Central memory CD4-positive, alpha-beta T cell (primary cell): ENCODE measurements at regions not wholly inside any gene's neighbourhood (a gene's known extent, or its start where the extent isn't known, plus 50 kb on each side); places are given as distances from the start of the nearest gene placed in this dataset.

Experiments
- DNase-seq: peaks from one replicate; pipeline ENCODE4 v3.0.0; 2022

DNA sequence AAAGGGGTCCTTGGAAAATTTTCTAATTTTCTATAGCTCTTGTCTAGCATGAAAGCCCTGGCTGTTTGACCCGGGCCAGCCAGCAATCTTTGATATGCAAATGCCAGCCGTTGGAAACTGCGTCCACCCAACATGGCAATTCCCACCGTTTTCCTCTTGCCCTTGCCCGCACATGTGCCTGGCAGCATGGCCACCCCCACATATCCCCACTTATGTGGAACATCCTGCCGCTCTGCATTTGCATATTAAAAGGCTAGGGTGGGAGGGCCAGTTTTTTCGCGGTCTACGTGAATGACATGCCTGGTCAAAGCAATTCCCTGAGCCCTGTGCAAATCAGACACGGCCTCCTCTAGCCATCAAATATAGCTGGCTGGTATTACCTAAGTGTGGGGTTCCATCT, 110.3 kb upstream of the TDRD3 start:
- DNase-seq = no peak

GRCh38 chr13:60288569-60288968, 108.5 kb upstream of the TDRD3 start:
- DNase-seq = no peak

DNA sequence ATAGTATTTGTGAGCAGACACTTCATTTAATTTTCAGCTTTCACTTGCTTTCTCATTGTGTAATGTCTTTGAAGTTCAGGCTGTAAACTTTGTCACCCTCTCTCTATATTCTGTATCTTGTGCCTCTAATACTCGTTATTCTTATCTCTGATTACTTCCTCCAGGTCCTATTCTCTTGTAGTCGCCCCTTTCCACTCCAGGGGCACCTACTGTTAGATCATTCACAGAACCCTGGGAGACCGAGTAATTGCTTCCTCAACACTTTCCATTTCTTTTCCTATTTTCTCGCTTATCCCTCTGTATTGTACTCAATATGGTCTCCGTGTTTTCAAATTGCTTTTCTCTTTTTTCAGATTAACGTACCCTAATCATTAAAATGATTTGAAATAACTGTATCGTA, 93.9 kb upstream of the TDRD3 start:
- no peak for DNase-seq

DNA sequence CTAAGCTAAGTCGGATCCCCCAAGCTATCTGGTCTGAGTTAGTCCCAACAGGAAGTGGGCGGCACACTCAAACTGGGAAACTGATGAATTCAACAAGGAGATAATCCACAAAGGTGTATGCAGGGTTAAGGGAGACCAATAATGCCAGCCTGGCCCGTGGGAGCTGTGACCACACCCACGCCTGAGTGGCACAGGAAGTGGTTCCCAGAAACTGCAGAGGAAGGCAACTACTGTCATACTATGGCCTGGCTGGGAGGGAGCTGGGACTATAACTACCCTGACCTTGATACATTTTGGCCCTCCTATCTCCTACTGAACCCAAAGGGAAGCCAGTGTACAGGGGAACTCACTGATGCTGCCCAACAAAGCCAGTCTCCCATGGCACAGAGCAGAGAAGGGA, 85.5 kb upstream of the TDRD3 start:
- DNase-seq = no peak

DNA sequence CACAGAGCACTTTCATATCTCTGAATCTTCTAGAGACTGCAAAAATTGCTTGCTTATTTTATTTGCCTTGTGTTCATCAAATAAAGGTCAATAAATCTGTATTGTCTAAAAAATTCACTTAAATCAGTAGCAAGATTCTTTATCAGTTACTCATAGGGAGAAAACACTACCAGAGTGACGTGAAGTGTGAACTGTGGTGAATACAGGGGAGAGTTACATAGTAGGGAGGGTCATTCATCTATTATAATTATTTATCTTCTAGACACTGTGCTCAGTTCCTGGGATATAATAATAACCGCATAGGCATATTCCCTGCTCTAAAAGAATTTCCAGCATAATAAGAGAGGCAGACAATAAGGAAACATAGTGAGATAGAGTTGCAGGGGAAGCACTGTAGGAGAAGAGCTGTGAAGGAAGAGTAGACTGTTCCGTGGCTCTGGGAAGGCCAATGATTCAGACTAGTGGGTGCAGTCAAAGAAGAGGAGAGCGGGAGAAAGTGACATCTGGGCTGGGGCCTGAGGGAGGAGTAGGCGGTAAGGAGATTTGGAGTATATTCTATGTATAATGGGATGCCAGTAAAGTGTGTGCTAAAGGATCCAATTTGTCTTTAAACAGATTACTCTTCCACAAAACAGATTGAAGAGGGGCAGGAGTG, 84.0 kb upstream of the TDRD3 start:
- no peak for DNase-seq

DNA sequence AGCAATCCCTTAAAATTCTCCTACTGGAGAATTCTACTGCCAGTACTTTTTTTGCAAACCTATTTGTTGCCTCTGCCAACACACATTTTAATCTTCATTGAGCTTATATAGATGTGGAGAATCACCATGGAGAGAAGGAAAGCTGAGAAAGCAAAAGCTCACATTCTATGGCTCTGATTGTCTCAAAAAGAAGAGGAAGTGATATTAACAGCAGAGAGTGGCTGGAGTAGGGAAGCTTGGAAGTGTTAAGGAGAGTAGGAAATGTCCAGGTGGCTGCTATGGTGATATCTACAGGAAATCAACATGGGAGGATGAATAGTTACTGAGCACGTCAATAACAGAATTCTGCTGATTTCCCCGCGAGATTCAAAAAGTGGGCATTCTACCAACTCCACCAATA, 78.8 kb upstream of the TDRD3 start:
- DNase-seq = no peak

GRCh38 chr13:60324131-60324530, 72.9 kb upstream of the TDRD3 start:
- DNase-seq = no peak

DNA sequence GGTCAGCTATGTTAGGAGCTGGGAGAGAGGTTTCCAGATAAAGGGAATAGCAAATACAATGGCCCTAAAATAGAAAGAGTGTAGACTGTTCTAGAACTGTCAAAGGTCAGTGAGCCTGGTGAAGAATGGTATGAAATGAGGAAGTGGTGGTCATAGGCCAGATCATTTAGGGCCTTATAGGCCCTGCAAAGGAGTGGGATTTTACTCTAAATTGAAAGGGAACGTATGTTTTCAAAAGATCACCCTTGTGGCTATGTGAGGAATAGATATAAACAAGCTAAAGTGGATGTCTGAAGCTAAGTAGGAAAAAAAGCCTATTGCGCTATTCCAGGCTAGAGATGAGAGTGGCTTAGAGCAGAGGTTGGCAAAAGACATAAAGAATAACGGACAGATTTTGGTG, 70.7 kb upstream of the TDRD3 start:
- DNase-seq = no peak

DNA sequence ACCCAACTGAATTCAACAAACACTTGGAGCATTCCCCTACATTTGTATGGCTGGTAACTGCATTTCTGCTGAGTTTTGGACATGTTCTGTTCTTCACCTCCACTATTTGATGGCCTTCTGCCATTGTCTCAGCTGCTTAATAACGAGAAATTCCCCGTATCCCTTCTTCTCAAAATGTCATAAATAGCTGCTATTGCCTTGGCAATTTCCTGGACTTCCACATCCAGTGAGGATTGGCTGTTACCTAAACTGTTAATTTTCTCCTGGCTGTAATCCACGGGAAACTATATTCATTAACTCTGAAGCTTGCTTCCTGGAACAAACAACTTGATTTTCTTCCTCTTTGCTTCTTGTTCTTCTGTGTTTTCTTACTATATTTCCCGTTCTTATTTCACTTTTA, 69.5 kb upstream of the TDRD3 start:
- no peak for DNase-seq

DNA sequence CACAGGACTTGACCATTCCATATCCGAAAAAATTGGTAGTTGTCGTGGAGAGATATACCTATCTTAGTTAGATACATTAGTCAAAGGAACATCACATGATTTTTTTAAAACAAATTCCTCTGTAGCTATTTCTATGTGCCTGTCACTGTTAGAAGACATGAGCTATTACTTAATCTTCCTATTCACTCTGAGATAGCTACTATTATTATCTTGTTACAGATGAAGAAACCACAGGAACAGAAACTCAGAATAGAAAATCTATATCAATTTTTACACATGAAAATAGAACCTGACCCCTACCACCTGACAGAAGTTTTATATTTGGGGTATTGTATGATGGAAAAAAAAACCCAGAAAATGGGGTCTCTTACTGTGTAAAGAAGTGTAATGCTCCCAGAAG, 68.9 kb upstream of the TDRD3 start:
- no peak for DNase-seq

GRCh38 chr13:60329221-60329923, 67.6 kb upstream of the TDRD3 start:
- no peak for DNase-seq

DNA sequence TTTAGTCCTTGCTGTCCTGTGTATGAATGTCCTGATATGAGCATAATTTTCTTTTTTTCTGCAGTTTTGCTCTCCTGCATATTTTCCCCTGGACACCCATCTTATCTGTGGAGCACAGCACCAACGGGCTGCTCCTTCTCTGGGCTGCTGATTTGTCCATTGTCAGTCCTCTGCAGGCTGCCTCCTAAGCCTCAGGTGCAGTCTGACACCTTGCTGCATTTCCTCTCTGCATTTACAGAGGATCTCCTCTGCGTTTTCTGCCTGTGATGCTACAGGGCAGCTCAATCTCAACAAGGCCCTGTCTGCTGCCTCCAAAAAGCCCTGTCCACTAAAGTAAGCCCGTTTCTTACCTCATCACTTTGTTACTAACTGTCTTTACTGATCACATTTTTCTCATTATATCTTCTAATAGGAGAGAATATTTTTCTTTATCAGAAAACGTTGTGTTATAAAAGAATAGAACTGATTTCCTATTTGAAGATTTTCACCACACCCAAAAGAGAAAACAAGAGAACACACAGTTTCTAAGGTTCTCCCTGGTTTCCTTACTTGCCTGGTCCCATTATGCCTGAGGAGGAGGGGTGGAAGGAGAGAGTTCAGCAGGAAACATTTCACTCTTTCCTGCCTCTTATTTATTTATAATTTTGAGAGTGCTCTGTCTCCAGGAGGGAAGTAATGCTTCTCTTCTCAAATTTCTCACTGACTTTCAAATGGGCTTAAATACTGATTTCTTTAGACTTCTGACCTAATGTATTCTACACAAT, 65.6 kb upstream of the TDRD3 start:
- no peak for DNase-seq

GRCh38 chr13:60332682-60333081, 64.3 kb upstream of the TDRD3 start:
- no peak for DNase-seq

DNA sequence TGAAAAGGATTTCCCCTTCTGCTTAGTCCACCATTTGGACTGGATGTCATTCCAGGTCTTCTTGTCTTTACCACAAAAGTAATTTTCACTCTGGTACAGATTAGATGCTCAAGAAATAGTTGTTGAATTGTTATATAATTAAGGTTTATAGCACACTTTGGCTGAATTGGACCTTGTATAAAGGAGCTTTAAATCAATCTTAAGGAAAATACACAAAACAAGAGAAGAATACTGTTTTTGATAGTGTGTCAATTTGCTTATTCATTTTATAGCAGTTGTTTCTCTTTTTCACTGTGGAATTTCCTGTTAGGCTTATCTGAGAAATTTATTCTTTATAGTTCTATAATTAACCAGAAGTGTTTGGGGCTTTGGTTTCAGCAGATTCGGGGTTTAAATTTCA, 62.7 kb upstream of the TDRD3 start:
- no peak for DNase-seq

DNA sequence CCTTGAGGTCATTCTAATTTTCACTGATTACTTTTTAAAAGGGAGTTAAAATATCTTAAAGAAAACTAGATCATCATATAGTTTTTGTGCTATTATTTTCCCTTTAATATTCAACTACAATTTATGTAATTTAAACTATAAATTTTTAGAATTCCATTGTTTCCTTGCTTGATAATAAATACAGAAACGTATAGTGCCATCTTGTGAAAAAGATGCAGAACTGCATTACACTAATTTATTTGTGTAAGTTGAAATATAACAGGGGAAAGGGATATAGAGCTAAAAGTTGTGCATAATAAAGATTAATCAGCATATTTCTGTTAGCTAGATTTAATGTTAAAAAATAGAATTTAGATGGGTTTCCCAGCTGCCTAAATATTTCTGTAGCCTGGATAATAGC, 61.5 kb upstream of the TDRD3 start:
- DNase-seq = no peak

GRCh38 chr13:60338754-60339153, 58.3 kb upstream of the TDRD3 start:
- no peak for DNase-seq

- DNase-seq = no peak
Observed at GRCh38 chr13:60343978-60344377, 53.0 kb upstream of the TDRD3 start.

- DNase-seq = no peak
Observed at GRCh38 chr13:60347174-60347573, 49.8 kb upstream of the TDRD3 start.
